Osteoblast (primary cell): ENCODE measurements at regions not wholly inside any gene's neighbourhood (a gene's known extent, or its start where the extent isn't known, plus 50 kb on each side); places are given as distances from the start of the nearest gene placed in this dataset.

Source experiments
- DNase-seq: peaks from one replicate; pipeline ENCODE4 v3.0.0; 2011; ENCODE audit warnings: low spot score, mixed read lengths; ENCODE audit not compliant: insufficient read length; ENCODE audit errors: missing footprints
- H2AFZ ChIP-seq: 2 replicates; pipeline ENCODE4 v1.6.0; 2011; ENCODE audit warnings: mild to moderate bottlenecking, low read length
- H3K27ac ChIP-seq: 2 replicates; pipeline ENCODE4 v1.5.1; 2011; ENCODE audit warnings: mild to moderate bottlenecking, low read depth, low read length, moderate library complexity
- H3K27me3 ChIP-seq: 2 replicates; pipeline ENCODE4 v1.6.0; 2012; ENCODE audit warnings: mild to moderate bottlenecking, control low read depth, inconsistent platforms, low read length, moderate library complexity; ENCODE audit not compliant: insufficient read depth
- H3K36me3 ChIP-seq: 2 replicates; pipeline ENCODE4 v1.5.1; 2011; ENCODE audit warnings: mild to moderate bottlenecking, low read length, control low read depth, moderate library complexity; ENCODE audit not compliant: insufficient read depth
- H3K4me1 ChIP-seq: 2 replicates; pipeline ENCODE4 v1.5.1; 2011; ENCODE audit warnings: mild to moderate bottlenecking, low read length, control low read depth, moderate library complexity; ENCODE audit not compliant: insufficient read depth
- H3K4me2 ChIP-seq: 2 replicates; pipeline ENCODE4 v1.6.0; 2011; ENCODE audit warnings: mild to moderate bottlenecking, low read length; ENCODE audit not compliant: insufficient read depth
- H3K4me3 ChIP-seq: fragments of 200-600 bp; sonication (generic); 3 replicates; pipeline ENCODE4 v1.5.1; 2012; ENCODE audit warnings: mild to moderate bottlenecking, low read length, inconsistent platforms; ENCODE audit not compliant: insufficient read depth
- H3K79me2 ChIP-seq: 2 replicates; pipeline ENCODE4 v1.6.0; 2012; ENCODE audit warnings: mild to moderate bottlenecking, low read length, control low read depth, inconsistent platforms; ENCODE audit not compliant: insufficient read depth
- H3K9me3 ChIP-seq: 2 replicates; pipeline ENCODE4 v1.5.1; 2011; ENCODE audit warnings: low read depth, low read length, control low read depth
- H4K20me1 ChIP-seq: 2 replicates; pipeline ENCODE4 v1.6.0; 2012; ENCODE audit warnings: mild to moderate bottlenecking, low read length, control low read depth; ENCODE audit not compliant: insufficient read depth
- TF ChIP-seq, protein P1 (sequence below): IDR thresholded peaks from 2 replicates; pipeline ENCODE4 v1.5.1; 2011; ENCODE audit warnings: mild to moderate bottlenecking, low read depth, low read length, moderate library complexity; ENCODE audit errors: extremely low read depth

DNA sequence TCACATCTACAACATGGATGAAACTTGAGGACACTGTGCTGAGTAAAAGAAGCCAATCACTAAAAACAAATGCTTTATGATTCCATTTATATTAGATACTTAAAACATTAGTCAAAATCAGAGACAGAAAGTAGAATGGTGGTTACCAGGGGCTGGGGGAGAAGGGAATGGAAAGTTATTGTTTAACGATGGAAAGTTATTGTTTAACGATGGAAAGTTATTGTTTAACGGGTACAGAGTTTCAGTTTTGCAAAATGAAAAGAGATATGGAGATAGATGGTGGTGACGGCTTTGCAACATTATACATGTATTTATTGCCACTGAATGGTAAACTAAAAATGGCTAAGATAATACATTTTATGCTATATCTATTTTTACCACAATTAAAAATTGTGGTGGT lies 160.6 kb downstream of the TUBA3C start:
- Histone ChIP-seq H3K4me1 (no peaks in the 10 kb centered on the region), H3K36me3 (no peaks in the 10 kb centered on the region), H3K79me2 (no peaks in the 10 kb centered on the region), H3K27ac (no peak overlapping the region), H4K20me1 (no peaks in the 10 kb centered on the region), H2AFZ (no peak overlapping the region), H3K4me3 (no peak overlapping the region), H3K4me2 (no peak overlapping the region), H3K9me3 (no peaks in the 10 kb centered on the region), H3K27me3 (no peaks in the 10 kb centered on the region)
- DNase-seq, result no peak
- TF ChIP-seq, protein P1, sequence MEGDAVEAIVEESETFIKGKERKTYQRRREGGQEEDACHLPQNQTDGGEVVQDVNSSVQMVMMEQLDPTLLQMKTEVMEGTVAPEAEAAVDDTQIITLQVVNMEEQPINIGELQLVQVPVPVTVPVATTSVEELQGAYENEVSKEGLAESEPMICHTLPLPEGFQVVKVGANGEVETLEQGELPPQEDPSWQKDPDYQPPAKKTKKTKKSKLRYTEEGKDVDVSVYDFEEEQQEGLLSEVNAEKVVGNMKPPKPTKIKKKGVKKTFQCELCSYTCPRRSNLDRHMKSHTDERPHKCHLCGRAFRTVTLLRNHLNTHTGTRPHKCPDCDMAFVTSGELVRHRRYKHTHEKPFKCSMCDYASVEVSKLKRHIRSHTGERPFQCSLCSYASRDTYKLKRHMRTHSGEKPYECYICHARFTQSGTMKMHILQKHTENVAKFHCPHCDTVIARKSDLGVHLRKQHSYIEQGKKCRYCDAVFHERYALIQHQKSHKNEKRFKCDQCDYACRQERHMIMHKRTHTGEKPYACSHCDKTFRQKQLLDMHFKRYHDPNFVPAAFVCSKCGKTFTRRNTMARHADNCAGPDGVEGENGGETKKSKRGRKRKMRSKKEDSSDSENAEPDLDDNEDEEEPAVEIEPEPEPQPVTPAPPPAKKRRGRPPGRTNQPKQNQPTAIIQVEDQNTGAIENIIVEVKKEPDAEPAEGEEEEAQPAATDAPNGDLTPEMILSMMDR, result no peak

DNA sequence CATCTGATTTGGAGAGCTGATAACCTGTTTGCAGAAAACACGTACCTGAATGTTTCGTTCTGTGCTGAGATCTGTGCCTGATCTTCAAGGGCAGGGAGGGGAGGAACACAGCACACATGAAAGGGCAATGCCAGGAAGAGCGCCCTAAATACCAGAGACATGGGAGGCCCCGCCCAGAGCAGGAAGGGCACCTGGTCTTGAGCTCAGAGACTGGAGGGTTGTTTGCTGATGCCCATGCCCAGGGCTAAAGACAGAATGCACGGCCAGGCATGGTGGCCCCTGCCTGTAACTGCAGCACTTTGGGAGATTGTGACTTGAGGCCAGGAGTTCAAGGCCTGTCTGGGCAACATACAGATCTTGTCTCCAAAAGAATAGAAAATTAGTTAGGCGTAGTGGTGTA lies 183.2 kb downstream of the TUBA3C start:
- H3K27ac ChIP-seq, result no peak overlapping the region
- TF ChIP-seq, protein P1, result no peak
- no peak overlapping the region for H3K4me3 ChIP-seq
- no peak for DNase-seq
- no peaks in the 10 kb centered on the region for H4K20me1 ChIP-seq
- no peaks in the 10 kb centered on the region for H3K36me3 ChIP-seq
- no peak overlapping the region for H2AFZ ChIP-seq
- H3K4me2 ChIP-seq, result no peak overlapping the region
- no peaks in the 10 kb centered on the region for H3K27me3 ChIP-seq
- H3K79me2 ChIP-seq, result no peaks in the 10 kb centered on the region
- H3K9me3 ChIP-seq, result no peaks in the 10 kb centered on the region
- H3K4me1 ChIP-seq, result no peaks in the 10 kb centered on the region

DNA sequence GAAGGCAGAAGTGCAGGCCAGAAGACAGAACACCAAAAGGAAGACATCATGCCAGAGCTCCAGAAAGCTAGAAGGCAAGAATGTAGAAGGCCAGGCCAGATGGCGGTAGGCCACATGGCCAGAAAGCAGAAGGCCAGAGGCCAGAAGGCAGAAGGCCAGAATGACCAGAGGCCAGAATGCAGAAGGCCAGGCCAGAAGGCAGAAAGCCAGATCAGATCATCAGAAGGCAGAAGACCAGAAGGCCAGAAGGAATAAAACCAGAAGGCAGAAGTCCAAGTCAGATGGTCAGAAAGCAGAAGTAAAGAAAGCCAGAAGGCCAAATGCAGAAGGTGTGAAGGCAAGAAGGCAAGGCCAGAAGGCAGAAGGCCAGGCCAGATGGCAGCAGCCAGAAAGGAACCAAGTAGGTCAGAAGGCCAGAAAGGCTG lies 185.0 kb downstream of the TUBA3C start:
- no peak for DNase-seq
- no peaks in the 10 kb centered on the region for H3K27me3 ChIP-seq
- H3K9me3 ChIP-seq, result peaks cover 2% of the 10 kb centered on the region
- H3K4me1 ChIP-seq, result no peaks in the 10 kb centered on the region
- H4K20me1 ChIP-seq, result no peaks in the 10 kb centered on the region
- H3K4me2 ChIP-seq, result no peak overlapping the region
- no peak overlapping the region for H3K4me3 ChIP-seq
- no peak overlapping the region for H2AFZ ChIP-seq
- H3K36me3 ChIP-seq, result no peaks in the 10 kb centered on the region
- no peak overlapping the region for H3K27ac ChIP-seq
- no peaks in the 10 kb centered on the region for H3K79me2 ChIP-seq
- TF ChIP-seq, protein P1, result no peak

DNA sequence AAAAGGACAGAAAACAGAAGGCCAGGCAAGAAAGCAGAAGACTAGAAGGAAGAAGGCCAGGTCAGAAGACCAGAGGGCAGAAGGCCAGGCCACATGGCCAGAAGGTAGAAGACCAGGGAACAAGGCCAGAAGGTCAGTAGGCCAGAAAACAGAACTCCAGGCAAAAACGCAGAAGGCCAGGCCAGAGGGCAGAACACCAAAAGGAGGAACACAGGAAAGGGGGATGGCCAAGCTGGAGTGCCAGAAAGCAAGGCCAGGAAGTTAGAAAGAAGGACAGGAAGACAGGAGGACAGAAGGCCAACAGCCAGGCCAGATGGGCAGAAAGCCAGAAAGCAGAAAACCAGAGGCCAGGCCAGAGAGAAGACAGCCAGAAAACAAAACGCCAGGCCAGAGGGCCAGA lies 185.4 kb downstream of the TUBA3C start:
- Histone ChIP-seq H3K4me3 (no peak overlapping the region), H3K27me3 (no peaks in the 10 kb centered on the region), H3K9me3 (peaks cover 2% of the 10 kb centered on the region), H2AFZ (no peak overlapping the region), H4K20me1 (no peaks in the 10 kb centered on the region), H3K27ac (no peak overlapping the region), H3K4me1 (no peaks in the 10 kb centered on the region), H3K79me2 (no peaks in the 10 kb centered on the region), H3K36me3 (no peaks in the 10 kb centered on the region), H3K4me2 (no peak overlapping the region)
- DNase-seq, result no peak
- TF ChIP-seq, protein P1, result no peak
